ENCODE measurements at regions not wholly inside any gene's neighbourhood (a gene's known extent, or its start where the extent isn't known, plus 50 kb on each side); places are given as distances from the start of the nearest gene placed in this dataset.

DNA sequence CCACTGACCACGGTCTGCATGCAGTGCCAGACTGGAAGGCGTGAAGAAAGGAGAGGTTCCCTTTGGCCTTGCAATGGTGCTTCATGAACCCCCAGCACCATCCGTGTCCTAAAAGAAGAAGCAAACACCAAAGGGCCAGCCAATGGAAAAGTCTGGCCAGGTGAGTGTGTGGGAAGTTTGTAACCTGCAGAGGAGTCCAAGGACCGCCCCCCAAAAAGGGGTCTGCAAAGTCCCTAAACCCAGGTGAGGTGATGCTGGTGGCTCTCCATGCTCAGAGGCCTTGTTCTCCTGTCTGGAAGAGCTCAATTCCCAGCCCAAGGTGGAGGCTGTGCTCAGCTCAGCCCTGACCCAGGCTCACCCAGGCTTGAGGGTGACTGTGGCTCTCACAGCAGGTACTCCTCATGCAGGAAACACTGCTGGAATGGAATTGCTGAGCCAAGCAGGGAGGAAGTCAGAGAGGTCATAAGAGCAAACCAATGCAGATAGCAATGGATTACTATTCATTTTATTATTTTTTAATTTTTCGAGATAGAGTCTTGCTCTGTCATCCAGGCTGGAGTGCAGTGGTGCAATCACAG lies 52.4 kb upstream of the NANOS1 start:
- no peaks in the 10 kb centered on the region for H3K4me1 ChIP-seq
- ATAC-seq (peak; percentile 12 to 36; a peak in 2 of 6 replicates), DNase-seq (ENCODE audit: low read depth in 1 of 2, low spot score in 1 of 2) (no peak), FAIRE-seq (no peak)
- CTCF ChIA-PET, result no interaction called here
- TF ChIP-seq POLR2AphosphoS2 (conservative IDR thresholded peaks at IDR 0.05; ENCODE audit: low read length), result no peak
- TF ChIP-seq, protein P1, sequence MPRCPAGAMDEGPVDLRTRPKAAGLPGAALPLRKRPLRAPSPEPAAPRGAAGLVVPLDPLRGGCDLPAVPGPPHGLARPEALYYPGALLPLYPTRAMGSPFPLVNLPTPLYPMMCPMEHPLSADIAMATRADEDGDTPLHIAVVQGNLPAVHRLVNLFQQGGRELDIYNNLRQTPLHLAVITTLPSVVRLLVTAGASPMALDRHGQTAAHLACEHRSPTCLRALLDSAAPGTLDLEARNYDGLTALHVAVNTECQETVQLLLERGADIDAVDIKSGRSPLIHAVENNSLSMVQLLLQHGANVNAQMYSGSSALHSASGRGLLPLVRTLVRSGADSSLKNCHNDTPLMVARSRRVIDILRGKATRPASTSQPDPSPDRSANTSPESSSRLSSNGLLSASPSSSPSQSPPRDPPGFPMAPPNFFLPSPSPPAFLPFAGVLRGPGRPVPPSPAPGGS (IDR thresholded peaks at IDR 0.05), result no peak
- TF ChIP-seq, protein P2, sequence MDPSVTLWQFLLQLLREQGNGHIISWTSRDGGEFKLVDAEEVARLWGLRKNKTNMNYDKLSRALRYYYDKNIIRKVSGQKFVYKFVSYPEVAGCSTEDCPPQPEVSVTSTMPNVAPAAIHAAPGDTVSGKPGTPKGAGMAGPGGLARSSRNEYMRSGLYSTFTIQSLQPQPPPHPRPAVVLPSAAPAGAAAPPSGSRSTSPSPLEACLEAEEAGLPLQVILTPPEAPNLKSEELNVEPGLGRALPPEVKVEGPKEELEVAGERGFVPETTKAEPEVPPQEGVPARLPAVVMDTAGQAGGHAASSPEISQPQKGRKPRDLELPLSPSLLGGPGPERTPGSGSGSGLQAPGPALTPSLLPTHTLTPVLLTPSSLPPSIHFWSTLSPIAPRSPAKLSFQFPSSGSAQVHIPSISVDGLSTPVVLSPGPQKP (IDR thresholded peaks at IDR 0.05; ENCODE audit: low read depth, low read length), result no peak
- TF ChIP-seq, protein P3, sequence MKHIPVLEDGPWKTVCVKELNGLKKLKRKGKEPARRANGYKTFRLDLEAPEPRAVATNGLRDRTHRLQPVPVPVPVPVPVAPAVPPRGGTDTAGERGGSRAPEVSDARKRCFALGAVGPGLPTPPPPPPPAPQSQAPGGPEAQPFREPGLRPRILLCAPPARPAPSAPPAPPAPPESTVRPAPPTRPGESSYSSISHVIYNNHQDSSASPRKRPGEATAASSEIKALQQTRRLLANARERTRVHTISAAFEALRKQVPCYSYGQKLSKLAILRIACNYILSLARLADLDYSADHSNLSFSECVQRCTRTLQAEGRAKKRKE (CRISPR knock-in tag; IDR thresholded peaks at IDR 0.05; ENCODE audit: low read depth), result no peak
- no peak for TF ChIP-seq HOXB5 (CRISPR knock-in tag; IDR thresholded peaks at IDR 0.05)
- TF ChIP-seq POLR2A (IDR thresholded peaks at IDR 0.05; ENCODE audit: low read length), result no peak
- no peak for TF ChIP-seq FOXS1 (CRISPR knock-in tag; IDR thresholded peaks at IDR 0.05)
- TF ChIP-seq NR3C1 (IDR thresholded peaks at IDR 0.05), result no peak
- TF ChIP-seq ZC3H11A (IDR thresholded peaks at IDR 0.05), result no peak
- no peak for TF ChIP-seq BHLHE40 (IDR thresholded peaks at IDR 0.05; ENCODE audit: low read depth, low read length)
- TF ChIP-seq, protein P4, sequence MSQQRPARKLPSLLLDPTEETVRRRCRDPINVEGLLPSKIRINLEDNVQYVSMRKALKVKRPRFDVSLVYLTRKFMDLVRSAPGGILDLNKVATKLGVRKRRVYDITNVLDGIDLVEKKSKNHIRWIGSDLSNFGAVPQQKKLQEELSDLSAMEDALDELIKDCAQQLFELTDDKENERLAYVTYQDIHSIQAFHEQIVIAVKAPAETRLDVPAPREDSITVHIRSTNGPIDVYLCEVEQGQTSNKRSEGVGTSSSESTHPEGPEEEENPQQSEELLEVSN (IDR thresholded peaks at IDR 0.05; ENCODE audit: borderline replicate concordance, low read depth), result no peak
- no peak for TF ChIP-seq MYC (IDR thresholded peaks at IDR 0.05; ENCODE audit: borderline replicate concordance, low read length)
- TF ChIP-seq, protein P5, sequence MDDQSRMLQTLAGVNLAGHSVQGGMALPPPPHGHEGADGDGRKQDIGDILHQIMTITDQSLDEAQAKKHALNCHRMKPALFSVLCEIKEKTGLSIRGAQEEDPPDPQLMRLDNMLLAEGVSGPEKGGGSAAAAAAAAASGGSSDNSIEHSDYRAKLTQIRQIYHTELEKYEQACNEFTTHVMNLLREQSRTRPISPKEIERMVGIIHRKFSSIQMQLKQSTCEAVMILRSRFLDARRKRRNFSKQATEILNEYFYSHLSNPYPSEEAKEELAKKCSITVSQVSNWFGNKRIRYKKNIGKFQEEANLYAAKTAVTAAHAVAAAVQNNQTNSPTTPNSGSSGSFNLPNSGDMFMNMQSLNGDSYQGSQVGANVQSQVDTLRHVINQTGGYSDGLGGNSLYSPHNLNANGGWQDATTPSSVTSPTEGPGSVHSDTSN (IDR thresholded peaks at IDR 0.05), result no peak
- TF ChIP-seq RAD21 (conservative IDR thresholded peaks at IDR 0.05 in 1 of 2, IDR thresholded peaks at IDR 0.05 in 1 of 2), result no peak
- TF ChIP-seq KDM5A (IDR thresholded peaks at IDR 0.05), result no peak
- TF ChIP-seq RFX5 (IDR thresholded peaks at IDR 0.05), result no peak
- no peak for TF ChIP-seq JUN (IDR thresholded peaks at IDR 0.05)
- no peak overlapping the region for H3K4me2 ChIP-seq
- H3K27ac ChIP-seq, result no peak overlapping the region
- 62% methylated on average over 5 of the region's 5 CpGs for WGBS (ENCODE audit: missing lambda C conversion rate)
- POLR2A ChIA-PET, result no interaction called here
- peaks cover 9% of the 10 kb centered on the region for H3K9me3 ChIP-seq
- no peak overlapping the region for H3K4me3 ChIP-seq

DNA sequence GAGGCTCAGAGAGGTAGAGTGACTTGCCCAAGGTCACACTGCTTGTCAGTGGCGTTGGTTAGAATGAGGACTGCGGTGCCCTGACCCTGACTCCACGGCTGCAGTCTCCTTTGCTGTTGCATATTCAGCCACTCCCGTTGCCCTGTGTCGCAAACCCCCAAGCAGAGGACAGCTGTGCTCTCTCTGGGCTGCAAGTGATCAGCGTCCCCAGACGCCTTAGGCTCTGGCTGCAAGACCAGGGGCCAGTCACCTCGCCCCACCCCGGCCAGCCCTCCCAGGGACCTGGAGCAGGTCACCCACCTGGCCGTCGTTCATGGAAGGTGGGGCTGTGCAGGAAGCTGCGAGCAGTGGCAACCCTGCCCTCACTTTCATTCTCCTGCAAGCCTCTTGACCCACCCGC lies 51.7 kb upstream of the NANOS1 start:
- no peak for FAIRE-seq

More for the DNA sequence above, 51.7 kb upstream of the NANOS1 start:
- Histone ChIP-seq H3K4me2 (no peak overlapping the region), H3K4me3 (no peak overlapping the region), H3K27ac (no peak overlapping the region), H3K9me3 (peaks cover 9% of the 10 kb centered on the region), H3K4me1 (no peaks in the 10 kb centered on the region)
- ATAC-seq (no peak), DNase-seq (ENCODE audit: low read depth in 1 of 2, low spot score in 1 of 2) (no peak)
- no peak for TF ChIP-seq RCOR1 (IDR thresholded peaks at IDR 0.05; ENCODE audit: low read depth, low read length)
- no peak for TF ChIP-seq HEYL (CRISPR knock-in tag; IDR thresholded peaks at IDR 0.05)
- TF ChIP-seq JUN (IDR thresholded peaks at IDR 0.05), result no peak
- TF ChIP-seq MYC (IDR thresholded peaks at IDR 0.05; ENCODE audit: borderline replicate concordance, low read length), result no peak
- TF ChIP-seq SMC3 (IDR thresholded peaks at IDR 0.05), result no peak
- TF ChIP-seq GATA3 (IDR thresholded peaks at IDR 0.05; ENCODE audit: borderline replicate concordance), result no peak
- TF ChIP-seq, protein P6, sequence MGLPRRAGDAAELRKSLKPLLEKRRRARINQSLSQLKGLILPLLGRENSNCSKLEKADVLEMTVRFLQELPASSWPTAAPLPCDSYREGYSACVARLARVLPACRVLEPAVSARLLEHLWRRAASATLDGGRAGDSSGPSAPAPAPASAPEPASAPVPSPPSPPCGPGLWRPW (IDR thresholded peaks at IDR 0.05), result no peak
- TF ChIP-seq MAFK (IDR thresholded peaks at IDR 0.05; ENCODE audit: partially characterized antibody), result no peak
- TF ChIP-seq, protein P1 (IDR thresholded peaks at IDR 0.05), result no peak
- TF ChIP-seq, protein P5 (IDR thresholded peaks at IDR 0.05), result no peak
- no peak for TF ChIP-seq HOXB13 (CRISPR knock-in tag; IDR thresholded peaks at IDR 0.05; ENCODE audit: low read depth)
- no peak for TF ChIP-seq HOXA7 (CRISPR knock-in tag; IDR thresholded peaks at IDR 0.05)
- ChIA-PET POLR2A (no interaction called here), CTCF (no interaction called here)
- 58% methylated on average over 13 of the region's 13 CpGs for WGBS (ENCODE audit: missing lambda C conversion rate)
